Neural progenitor cell (in vitro differentiated cells): ENCODE measurements at regions not wholly inside any gene's neighbourhood (a gene's known extent, or its start where the extent isn't known, plus 50 kb on each side); places are given as distances from the start of the nearest gene placed in this dataset.

Experiments
- EZH2 ChIP-seq: fragments of 200-600 bp; sonication (generic); IDR thresholded peaks from 2 replicates; pipeline ENCODE4 v1.6.1; 2017; ENCODE audit warnings: antibody characterized with exemption, mild to moderate bottlenecking, moderate library complexity
- EZH2phosphoT487 ChIP-seq: fragments of 200-600 bp; sonication (generic); IDR thresholded peaks from 2 replicates; pipeline ENCODE4 v1.6.1; 2017; ENCODE audit warnings: antibody characterized with exemption
- TF ChIP-seq, protein P1 (sequence below): fragments of 200-600 bp; sonication (generic); IDR thresholded peaks from 2 replicates; pipeline ENCODE4 v1.5.1; 2017; ENCODE audit warnings: antibody characterized with exemption, mild to moderate bottlenecking

DNA sequence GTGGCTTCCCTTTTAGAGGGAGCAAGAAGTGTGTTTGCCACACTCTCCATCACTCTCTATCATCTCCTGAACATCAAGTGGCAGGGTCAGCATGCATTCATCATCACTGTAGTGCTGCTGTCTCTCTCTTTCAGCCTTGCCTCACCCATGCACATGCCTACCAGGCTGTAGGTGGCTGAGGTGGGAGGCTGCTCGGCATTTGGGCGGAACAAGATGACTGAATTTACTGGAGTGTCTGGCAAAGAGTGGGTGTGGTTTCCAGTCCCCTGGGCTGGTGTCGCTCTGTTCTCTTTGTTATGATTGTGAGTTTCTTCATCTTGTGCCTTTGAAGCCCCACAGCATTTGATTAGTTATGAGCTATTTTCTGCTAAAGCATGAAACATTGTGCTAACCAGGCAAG is 541.9 kb upstream of the EEF2KMT start:
- TF ChIP-seq, protein P1, sequence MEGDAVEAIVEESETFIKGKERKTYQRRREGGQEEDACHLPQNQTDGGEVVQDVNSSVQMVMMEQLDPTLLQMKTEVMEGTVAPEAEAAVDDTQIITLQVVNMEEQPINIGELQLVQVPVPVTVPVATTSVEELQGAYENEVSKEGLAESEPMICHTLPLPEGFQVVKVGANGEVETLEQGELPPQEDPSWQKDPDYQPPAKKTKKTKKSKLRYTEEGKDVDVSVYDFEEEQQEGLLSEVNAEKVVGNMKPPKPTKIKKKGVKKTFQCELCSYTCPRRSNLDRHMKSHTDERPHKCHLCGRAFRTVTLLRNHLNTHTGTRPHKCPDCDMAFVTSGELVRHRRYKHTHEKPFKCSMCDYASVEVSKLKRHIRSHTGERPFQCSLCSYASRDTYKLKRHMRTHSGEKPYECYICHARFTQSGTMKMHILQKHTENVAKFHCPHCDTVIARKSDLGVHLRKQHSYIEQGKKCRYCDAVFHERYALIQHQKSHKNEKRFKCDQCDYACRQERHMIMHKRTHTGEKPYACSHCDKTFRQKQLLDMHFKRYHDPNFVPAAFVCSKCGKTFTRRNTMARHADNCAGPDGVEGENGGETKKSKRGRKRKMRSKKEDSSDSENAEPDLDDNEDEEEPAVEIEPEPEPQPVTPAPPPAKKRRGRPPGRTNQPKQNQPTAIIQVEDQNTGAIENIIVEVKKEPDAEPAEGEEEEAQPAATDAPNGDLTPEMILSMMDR: no peak
- TF ChIP-seq EZH2 (no peak), EZH2phosphoT487 (no peak)
